Suprapubic skin (tissue), 4 donors: ENCODE measurements at regions not wholly inside any gene's neighbourhood (a gene's known extent, or its start where the extent isn't known, plus 50 kb on each side); places are given as distances from the start of the nearest gene placed in this dataset.
"Not testable (repeated sequence)": the region's sequence is repeated elsewhere in the genome, so short reads cannot be mapped to it uniquely, and the experiment has no call there.

ENCODE experiments used
- DNase-seq, 2 donors: peaks; one replicate each; pipeline ENCODE4 v3.0.0-alpha.2; 2019; ENCODE audit warnings: low spot score in 2 of 2
- H3K27ac ChIP-seq: fragments of 200-600 bp; sonication (generic); one replicate; pipeline ENCODE4 v1.5.1; 2019
- H3K27me3 ChIP-seq: fragments of 200-600 bp; sonication (generic); one replicate; pipeline ENCODE4 v1.5.1; 2019
- H3K36me3 ChIP-seq: fragments of 200-600 bp; sonication (generic); one replicate; pipeline ENCODE4 v1.5.1; 2019
- H3K4me1 ChIP-seq: fragments of 200-600 bp; sonication (generic); one replicate; pipeline ENCODE4 v1.5.1; 2019
- H3K4me3 ChIP-seq: fragments of 200-600 bp; sonication (generic); one replicate; pipeline ENCODE4 v1.5.1; 2019; ENCODE audit warnings: mild to moderate bottlenecking
- H3K9me3 ChIP-seq: fragments of 200-600 bp; sonication (generic); one replicate; pipeline ENCODE4 v1.5.1; 2019
- CTCF ChIP-seq, 2 donors: fragments of 200-600 bp in 1 of 2; fragments of 450-650 bp in 1 of 2; sonication (generic) in 1 of 2; IDR thresholded peaks; one replicate each; pipeline ENCODE4 v1.5.1; 2016 to 2019; ENCODE audit warnings: antibody characterized with exemption in 2 of 2, mild to moderate bottlenecking in 1 of 2, moderate library complexity in 1 of 2
- EP300 ChIP-seq: sonication (generic); formaldehyde crosslinking; IDR thresholded peaks from one replicate; pipeline ENCODE4 v1.6.1; 2017; ENCODE audit warnings: antibody characterized with exemption
- POLR2A ChIP-seq, 2 donors: fragments of 450-650 bp; IDR thresholded peaks; one replicate each; pipeline ENCODE4 v1.6.1; 2017; ENCODE audit warnings: antibody characterized with exemption in 2 of 2, mild to moderate bottlenecking in 2 of 2, moderate library complexity in 2 of 2
- POLR2AphosphoS5 ChIP-seq, 3 donors: sonication (generic); formaldehyde crosslinking; IDR thresholded peaks; one replicate each; pipeline ENCODE4 v1.6.1; 2017; ENCODE audit warnings: antibody characterized with exemption in 3 of 3
- WGBS: methylation state at CpG from one replicate; pipeline ENCODE4 v1.1.5; 2018; 5-methylcytosine and 5-hydroxymethylcytosine counted together

GRCh38 chr1:148374101-148374500 lies 109.0 kb downstream of the PPIAL4G start:
- H3K27me3 ChIP-seq = no peaks in the 10 kb centered on the region
- peaks cover 18% of the 10 kb centered on the region for H3K4me1 ChIP-seq
- no peak overlapping the region for H3K4me3 ChIP-seq
- H3K9me3 ChIP-seq = no peaks in the 10 kb centered on the region
- H3K27ac ChIP-seq = no peak overlapping the region
- no peak for TF ChIP-seq POLR2AphosphoS5 (IDR thresholded peaks at IDR 0.05)
- no peak for TF ChIP-seq EP300
- no peak for TF ChIP-seq POLR2A (IDR thresholded peaks at IDR 0.05)
- no peak for TF ChIP-seq CTCF (IDR thresholded peaks at IDR 0.05)
- 90% methylated on average over 3 of the region's 3 CpGs for WGBS
- no peaks in the 10 kb centered on the region for H3K36me3 ChIP-seq
- DNase-seq = no peak

GRCh38 chr1:148373192-148373925 lies 109.7 kb downstream of the PPIAL4G start:
- TF ChIP-seq POLR2A (IDR thresholded peaks at IDR 0.05) = no peak
- TF ChIP-seq EP300 = no peak
- no peak for TF ChIP-seq CTCF (IDR thresholded peaks at IDR 0.05)
- TF ChIP-seq POLR2AphosphoS5 (IDR thresholded peaks at IDR 0.05) = no peak
- Histone ChIP-seq H3K9me3 (no peaks in the 10 kb centered on the region), H3K4me3 (no peak overlapping the region), H3K27ac (peak overlapping the region; percentile 62), H3K36me3 (no peaks in the 10 kb centered on the region), H3K4me1 (peaks cover 18% of the 10 kb centered on the region), H3K27me3 (no peaks in the 10 kb centered on the region)
- no peak for DNase-seq
- WGBS = 77% methylated on average over 8 of the region's 8 CpGs

GRCh38 chr1:148372731-148373130 lies 110.4 kb downstream of the PPIAL4G start:
- Histone ChIP-seq H3K9me3 (no peaks in the 10 kb centered on the region), H3K36me3 (no peaks in the 10 kb centered on the region), H3K4me1 (peaks cover 18% of the 10 kb centered on the region), H3K27ac (peak overlapping the region; percentile 62), H3K27me3 (no peaks in the 10 kb centered on the region), H3K4me3 (no peak overlapping the region)
- DNase-seq = no peak
- TF ChIP-seq POLR2A (IDR thresholded peaks at IDR 0.05) = no peak
- no peak for TF ChIP-seq EP300
- 65% methylated on average over 3 of the region's 3 CpGs for WGBS

- H3K27ac ChIP-seq = peak overlapping the region; percentile 62
- WGBS = 84% methylated on average over 2 of the region's 2 CpGs
Measured at GRCh38 chr1:148372051-148372726, 110.9 kb downstream of the PPIAL4G start.

GRCh38 chr1:148371551-148371994 lies 111.5 kb downstream of the PPIAL4G start:
- H3K36me3 ChIP-seq, H3K9me3 ChIP-seq, H3K4me3 ChIP-seq, H3K27me3 ChIP-seq: not testable (repeated sequence)
- WGBS = 17% methylated on average over 4 of the region's 4 CpGs
- peaks cover 18% of the 10 kb centered on the region for H3K4me1 ChIP-seq
- DNase-seq = peak in 1 of 2 donors; percentile 74
- peak overlapping the region; percentile 51 for H3K27ac ChIP-seq
- peak; percentile 51 to 69 for TF ChIP-seq CTCF (IDR thresholded peaks at IDR 0.05)

More at GRCh38 chr1:148372051-148372726, 110.9 kb downstream of the PPIAL4G start:
- not testable (repeated sequence) for H3K27me3 ChIP-seq, H3K36me3 ChIP-seq, H3K4me3 ChIP-seq, H3K9me3 ChIP-seq, DNase-seq
- peaks cover 18% of the 10 kb centered on the region for H3K4me1 ChIP-seq

GRCh38 chr1:148370661-148371060 lies 112.4 kb downstream of the PPIAL4G start:
- not testable (repeated sequence) for H3K36me3 ChIP-seq, H3K9me3 ChIP-seq, H3K27ac ChIP-seq, DNase-seq, H3K4me3 ChIP-seq, H3K27me3 ChIP-seq
- 87% methylated on average over 5 of the region's 5 CpGs for WGBS
- H3K4me1 ChIP-seq = peaks cover 18% of the 10 kb centered on the region
